ENCODE measurements at regions not wholly inside any gene's neighbourhood (a gene's known extent, or its start where the extent isn't known, plus 50 kb on each side); places are given as distances from the start of the nearest gene placed in this dataset.

- DNase-seq: no peak
Measured at GRCh38 chr2:196389670-196390069, 218.3 kb upstream of the STK17B start.

GRCh38 chr2:196390243-196391148, 219.1 kb upstream of the STK17B start:
- DNase-seq: no peak

- no peak for DNase-seq
Measured at GRCh38 chr2:196391149-196391479, 219.7 kb upstream of the STK17B start.

GRCh38 chr2:196399096-196399495, 227.7 kb upstream of the STK17B start:
- DNase-seq: no peak

GRCh38 chr2:196399722-196400691, 228.6 kb upstream of the STK17B start:
- DNase-seq: no peak

- DNase-seq: no peak
Measured at GRCh38 chr2:196403471-196403870, 232.1 kb upstream of the STK17B start.

- DNase-seq: no peak
Measured at GRCh38 chr2:196404276-196404675, 232.9 kb upstream of the STK17B start.

- DNase-seq: no peak
Measured at GRCh38 chr2:196407675-196408264, 231.7 kb upstream of the CCDC150 start.

- DNase-seq: no peak
Measured at GRCh38 chr2:196409376-196409775, 230.1 kb upstream of the CCDC150 start.

- DNase-seq: no peak
Measured at GRCh38 chr2:196410008-196410407, 229.5 kb upstream of the CCDC150 start.

GRCh38 chr2:196413821-196414274, 225.7 kb upstream of the CCDC150 start:
- DNase-seq: peak in 5 of 51 donors; percentile 2 to 15 (median 7)

- no peak for DNase-seq
Measured at GRCh38 chr2:196415384-196415783, 224.1 kb upstream of the CCDC150 start.

GRCh38 chr2:196420143-196420542, 219.4 kb upstream of the CCDC150 start:
- no peak for DNase-seq

- DNase-seq: no peak
Measured at GRCh38 chr2:196421880-196422279, 217.6 kb upstream of the CCDC150 start.

GRCh38 chr2:196422361-196422760, 217.2 kb upstream of the CCDC150 start:
- DNase-seq: no peak

GRCh38 chr2:196426122-196426521, 213.4 kb upstream of the CCDC150 start:
- DNase-seq: no peak

GRCh38 chr2:196427986-196428634, 211.4 kb upstream of the CCDC150 start:
- no peak for DNase-seq

GRCh38 chr2:196431076-196431475, 208.4 kb upstream of the CCDC150 start:
- no peak for DNase-seq

- DNase-seq: peak in 4 of 51 donors; percentile 2 to 14 (median 4)
Measured at GRCh38 chr2:196431957-196432356, 207.6 kb upstream of the CCDC150 start.

GRCh38 chr2:196433116-196433515, 206.4 kb upstream of the CCDC150 start:
- DNase-seq: no peak

GRCh38 chr2:196434217-196434616, 205.3 kb upstream of the CCDC150 start:
- no peak for DNase-seq

Measured in hypothalamus (tissue), 51 donors.